ENCODE measurements at regions not wholly inside any gene's neighbourhood (a gene's known extent, or its start where the extent isn't known, plus 50 kb on each side); places are given as distances from the start of the nearest gene placed in this dataset.
"Not testable (repeated sequence)": the region's sequence is repeated elsewhere in the genome, so short reads cannot be mapped to it uniquely, and the experiment has no call there.

DNA sequence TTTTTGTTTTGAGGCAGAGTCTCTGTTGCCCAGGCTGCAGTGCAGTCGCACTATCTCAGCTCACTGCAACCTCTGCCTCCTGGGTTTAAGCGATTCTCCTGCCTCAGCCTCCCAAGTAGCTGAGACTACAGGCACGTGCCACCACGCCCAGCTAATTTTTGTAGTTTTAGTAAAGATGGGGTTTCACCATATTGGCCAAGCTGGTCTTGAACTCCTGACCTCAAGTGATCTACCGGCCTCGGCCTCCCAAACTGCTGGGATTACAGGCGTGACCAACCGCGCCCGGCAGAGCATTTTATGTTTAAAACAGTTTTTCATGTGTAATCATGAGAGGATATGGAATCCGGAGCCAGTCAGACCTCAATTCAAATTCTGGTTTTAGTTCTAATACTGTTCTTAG is 94.0 kb upstream of the CHD2 start:
- not testable (repeated sequence) for DNase-seq

DNA sequence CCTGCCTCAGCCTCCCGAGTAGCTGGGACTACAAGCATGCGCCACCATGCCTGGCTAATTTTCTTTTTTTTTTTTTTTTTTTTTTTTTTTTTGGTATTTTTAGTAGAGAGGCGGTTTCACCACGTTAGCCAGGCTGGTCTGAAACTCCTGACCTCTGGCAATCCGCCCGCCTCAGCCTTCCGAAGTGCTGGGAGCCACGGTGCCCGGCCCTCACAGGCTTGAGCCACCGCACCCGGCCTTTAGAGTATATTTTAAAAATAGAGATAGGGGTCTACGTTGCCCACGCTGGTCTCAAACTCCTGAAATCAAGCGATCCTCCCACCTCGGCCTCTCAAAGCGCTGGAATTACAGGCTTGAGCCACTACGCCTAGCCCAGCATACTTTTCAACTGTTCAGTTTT is 93.4 kb upstream of the CHD2 start:
- DNase-seq, result no peak

DNA sequence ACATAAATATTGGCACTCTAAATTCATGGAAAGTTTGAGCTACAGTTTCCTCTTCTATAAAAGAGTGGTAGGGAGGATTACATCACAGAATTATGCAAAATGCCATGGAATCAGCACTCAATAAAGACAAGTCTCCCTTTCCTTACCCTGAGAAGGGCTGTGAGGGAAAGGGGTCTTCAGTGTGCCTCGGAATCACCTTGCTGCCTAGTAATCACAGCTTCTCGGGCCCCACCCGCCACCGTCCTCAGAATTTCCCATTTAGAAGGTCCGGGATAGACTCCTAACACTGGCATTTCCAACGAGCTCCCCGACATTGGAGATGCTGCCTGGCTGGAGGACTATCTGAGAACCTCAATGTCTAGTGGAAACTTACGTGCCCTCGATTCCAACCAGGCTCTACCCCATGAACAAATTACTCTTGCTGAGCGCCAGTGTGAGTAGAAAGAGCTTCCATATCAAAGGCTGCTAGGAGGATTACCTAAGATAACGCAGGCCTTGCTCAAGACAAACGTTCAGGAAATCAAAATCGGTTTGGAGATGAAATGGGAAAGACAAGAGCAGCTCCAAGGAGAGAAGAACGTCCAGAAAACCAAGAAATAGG is 92.1 kb upstream of the CHD2 start:
- DNase-seq, result peak; percentile 32

DNA sequence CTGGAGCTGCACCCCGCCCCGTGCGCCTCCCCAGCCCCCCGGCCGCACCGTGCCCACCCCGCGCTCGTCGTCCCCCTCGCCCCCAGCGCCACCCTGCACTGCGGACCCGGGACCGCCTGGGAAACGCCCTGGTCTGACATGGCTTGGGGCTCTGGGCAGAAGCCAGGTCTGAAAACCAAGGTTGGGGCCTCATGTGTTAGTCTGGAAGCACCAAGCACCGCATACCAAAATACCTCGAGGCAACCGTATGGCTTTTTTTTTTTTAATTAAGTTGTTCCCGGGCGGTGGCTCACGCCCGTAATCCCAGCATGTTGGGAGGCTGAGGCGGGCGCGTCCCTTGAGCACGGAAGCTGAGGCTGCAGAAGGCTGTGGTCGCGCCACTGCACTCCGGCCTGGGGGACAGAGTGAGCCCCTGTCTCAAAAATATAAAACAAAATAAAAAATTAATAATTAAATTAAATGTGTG is 91.5 kb upstream of the CHD2 start:
- peak; percentile 45 for DNase-seq

DNA sequence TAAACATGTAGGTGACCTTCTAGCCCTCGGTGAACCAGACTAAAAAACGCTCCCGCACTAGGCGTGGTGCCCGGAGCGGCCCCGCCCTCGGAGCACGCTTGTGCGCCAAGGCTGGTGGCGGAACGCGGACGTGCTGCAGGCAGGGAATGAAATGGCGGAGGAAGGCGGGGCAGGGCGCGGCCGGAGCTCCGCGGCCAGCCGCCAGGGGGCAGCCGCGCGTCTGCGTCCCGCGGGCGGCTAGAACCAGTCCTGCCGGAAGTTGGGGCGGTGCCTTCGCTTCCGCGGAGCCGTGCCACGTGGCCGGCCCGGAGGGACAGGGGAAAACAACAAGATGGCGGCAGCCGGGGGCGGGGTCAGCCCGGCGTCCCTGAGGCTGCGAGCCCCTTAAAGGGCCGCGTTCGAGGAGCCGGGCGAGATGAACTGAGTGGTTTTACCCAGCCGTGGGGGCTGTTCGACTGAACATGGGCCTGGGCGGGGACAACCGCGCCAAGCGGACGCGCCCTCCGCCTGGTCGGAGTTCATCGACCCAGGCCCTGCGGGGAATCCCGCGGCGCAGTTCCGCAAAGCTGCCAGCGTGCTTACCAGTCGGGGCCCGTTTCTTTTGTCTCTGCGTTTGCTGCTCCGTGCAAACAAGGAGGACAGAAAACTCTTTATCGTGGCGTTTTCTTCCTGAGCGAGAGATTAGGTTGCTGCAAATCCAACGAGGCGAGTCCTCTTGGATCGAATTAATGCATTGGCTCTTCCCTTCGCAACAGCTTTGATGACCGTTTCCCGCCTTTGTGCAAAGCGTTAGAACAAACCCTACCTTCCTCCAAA is 90.9 kb upstream of the CHD2 start:
- DNase-seq, result peak; percentile 99

DNA sequence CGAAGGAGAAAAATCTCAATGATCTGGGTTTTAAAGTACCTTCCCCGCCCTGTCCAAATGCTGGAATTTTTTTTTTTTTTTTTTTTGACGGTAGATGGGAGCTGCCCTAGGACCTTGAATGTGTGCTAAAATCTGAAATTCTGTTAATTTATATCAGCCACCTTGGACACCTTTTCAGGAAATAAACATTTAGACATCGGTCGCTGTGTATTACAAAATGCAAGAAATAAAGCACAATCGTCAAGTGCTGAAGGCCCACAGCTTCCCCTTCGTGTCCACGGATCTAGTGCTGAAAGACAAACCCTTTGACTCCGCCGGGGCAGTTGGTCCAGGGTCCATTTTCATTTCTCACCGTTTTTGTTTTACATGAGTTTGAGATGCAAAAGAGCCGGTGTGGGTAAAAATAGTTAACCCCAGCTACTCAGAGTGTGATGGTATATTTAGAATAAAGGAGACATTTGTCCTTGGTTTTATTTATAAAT is 90.2 kb upstream of the CHD2 start:
- peak; percentile 59 for DNase-seq

DNA sequence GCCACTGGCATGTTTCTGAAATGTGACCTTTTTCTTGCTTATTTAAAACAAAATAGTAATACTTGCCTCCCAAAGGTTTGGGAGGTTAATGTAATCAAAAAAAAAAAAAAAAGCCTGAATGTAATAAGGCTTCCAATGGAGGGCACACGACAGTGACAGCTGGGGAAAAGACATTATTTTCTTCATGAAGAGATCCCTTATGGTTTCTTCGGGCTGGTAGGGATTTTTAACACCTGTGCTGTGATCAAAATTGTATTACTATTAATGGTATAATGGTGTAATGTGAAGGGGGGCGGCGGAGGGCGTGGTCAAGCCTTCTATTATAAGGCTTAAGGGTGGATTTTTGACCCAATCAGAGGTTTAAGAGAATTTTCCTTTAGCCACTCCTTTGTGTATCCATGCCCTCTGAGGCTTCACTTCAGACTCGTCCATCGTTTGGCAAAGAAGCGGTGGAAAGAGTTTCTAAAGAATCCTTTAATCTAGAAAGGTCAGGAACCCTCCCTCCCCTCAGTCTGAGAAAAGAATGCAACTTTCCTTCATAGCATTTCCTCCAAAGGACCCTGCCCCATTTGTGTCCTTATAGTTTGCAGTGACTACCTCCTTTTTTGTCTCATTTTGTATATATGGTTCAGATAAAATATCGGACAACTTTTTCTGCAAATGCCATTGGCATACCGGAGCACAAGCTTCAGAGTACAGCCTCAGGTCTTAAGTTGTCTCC is 89.5 kb upstream of the CHD2 start:
- DNase-seq, result peak; percentile 69

DNA sequence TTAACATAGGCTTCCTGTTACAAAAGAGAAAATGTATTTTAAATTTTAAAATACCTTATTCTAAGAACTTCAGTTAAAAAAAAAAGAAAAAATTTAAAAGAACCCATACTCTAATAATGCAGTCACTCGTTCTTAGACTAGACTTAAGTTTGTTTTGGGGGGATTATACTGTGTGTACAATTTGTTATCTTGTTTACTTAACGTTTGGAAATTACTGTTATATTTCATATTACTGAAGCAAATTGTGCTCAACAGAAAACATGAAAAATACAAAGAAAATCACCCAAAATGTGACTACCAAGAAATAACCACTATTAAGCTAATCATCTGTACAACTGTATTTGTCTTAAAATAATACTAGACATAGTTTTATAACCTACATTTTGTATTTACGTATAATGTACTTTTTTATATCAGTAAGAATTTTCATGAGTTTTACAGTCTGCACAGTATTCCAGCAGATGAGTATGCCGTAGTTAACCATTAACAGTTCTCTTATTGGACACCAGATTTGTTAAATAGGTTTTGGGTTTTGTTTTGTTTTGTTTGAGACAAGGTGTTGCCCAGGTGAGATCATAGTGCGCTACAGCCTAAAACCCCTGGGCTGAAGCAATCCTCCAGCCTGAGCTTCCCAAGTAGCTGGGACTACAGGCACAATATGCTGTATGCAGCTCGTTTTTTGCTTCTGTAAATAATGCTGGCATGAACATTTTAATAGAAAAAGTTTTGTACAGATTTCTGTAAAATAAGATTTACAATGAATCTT is 88.8 kb upstream of the CHD2 start:
- no peak for DNase-seq

DNA sequence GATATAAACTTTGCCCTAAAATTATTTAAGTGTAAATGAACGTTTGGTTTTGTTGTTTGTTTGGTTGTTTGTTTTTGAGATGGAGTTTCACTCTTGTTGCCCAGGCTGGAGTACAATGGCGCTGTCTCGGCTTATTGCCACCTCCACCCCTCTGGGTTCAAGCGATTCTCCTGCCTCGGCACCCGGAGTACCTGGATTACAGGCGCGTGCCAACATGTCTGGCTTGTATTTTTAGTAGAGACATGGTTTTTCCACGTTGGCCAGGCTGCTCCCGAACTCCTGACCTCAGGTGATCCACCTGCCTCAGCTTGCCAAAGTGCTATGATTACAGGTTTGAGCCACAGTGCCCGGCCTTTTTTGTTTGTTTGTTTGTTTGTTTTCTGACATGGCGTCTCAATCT is 87.9 kb upstream of the CHD2 start:
- DNase-seq, result no peak

DNA sequence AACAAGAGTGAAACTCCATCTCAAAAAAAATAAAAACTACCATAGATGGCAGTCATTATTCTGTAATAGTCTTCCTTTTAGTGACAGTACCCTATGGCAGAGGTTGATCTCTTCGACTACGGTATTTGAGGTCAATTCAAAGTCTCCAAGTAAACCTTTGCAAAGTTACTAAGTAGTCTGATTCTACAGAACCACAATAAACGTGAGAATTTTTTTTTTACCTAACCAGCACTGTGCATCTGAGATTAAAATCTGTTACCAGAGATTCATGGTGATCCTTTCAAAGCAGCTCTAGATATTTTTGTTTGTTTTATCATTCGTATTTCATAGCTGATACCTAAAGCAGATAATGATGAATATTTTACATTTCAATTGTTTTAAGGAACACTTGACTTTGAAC is 86.6 kb upstream of the CHD2 start:
- no peak for DNase-seq

DNA sequence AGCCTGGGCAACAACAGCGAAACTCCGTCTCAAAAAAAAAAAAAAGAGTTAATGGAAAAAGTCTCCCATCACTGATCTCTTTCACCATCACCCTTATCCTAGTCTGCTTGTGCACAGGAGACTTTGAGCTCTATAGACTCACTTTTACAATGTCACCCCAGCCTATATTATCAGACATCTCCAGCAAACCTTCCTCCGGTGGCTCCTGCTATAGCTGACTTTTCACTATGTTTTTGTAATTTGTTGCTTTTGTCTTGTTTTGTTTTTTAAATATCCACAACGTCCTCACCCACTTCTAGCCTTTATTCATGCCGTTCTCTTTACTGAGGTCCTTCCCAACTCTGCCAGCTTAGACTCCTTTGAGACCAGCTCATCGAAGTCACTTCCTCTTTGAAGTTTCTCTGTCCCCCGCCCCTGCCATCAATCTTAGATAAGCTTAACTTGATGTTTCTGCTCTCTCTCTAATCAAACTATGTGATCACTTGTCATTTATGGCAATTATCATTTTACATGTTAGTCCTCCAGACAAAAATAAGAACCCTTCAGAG is 82.7 kb upstream of the CHD2 start:
- DNase-seq, result no peak

DNA sequence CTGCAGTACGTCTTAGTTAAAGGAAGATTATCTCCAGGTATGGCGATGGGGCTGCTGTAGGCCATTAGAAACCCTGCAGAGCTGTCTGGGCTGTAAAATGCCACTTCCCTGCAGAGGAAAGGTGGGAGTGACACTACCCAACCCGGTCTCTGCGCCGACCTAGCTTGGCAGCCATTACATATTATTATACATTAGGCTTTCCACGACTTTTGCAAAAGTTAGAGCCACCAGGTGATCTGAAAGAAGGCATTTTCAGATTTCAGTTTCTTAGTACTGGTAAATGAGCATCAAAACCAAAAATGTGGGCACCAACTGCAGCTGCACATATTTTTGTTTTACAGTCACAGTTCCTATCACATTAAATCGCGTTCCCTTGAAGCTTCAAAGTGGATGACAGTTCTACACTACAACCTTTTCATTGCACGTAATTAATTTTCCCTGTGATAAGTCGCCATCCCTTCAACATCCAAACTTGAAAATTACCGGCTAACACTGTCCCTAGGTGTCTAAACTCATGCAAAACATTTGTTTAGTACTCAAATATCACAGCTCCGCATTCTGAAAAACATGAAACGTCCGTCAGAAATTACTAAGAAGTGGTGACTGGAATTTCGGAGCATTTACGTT is 81.4 kb upstream of the CHD2 start:
- DNase-seq, result peak; percentile 28

DNA sequence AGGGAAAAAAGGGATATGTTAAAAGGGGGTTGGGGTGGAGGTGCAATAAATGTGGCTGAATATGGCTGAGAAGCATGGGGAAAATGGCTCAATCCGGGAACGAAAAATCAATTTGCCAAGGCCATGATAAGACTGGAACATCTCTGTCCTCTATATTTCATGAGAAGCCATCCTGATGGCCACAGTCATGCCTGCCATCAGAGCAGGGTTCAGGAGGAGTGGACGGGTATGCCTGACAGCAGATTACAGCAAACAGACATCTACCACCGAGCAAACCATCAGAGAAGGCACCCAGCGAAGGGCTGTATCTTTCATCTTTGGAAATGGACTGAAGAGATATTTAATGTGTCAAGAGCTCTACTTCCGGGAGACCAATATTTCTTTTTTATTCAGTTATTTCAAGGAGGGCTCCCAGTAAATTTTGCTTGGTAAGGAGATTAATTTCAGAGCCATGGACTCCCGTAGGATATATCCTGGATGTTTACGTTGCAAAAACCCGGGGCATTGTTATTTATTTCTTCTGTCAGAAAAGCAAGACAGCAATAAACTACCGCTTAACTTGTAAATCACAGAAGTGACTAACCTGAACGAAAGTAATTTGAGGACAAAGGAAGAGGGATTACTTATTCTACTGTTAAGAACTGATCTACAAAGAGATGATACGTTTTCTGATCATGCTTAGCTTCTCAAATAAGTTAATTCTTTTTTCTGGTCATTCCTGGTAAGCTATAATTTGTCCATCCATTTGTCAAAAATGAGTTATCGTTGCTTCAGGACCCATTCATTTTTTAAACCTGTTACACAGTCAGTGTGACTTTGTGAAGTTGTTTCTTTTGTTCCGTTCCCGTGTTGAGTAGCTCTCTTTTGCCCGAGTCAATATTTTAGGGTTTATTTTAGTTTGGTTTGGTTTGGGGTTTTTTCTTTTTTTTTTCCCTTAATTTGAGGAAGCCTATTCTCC is 80.6 kb upstream of the CHD2 start:
- peak; percentile 36 for DNase-seq

DNA sequence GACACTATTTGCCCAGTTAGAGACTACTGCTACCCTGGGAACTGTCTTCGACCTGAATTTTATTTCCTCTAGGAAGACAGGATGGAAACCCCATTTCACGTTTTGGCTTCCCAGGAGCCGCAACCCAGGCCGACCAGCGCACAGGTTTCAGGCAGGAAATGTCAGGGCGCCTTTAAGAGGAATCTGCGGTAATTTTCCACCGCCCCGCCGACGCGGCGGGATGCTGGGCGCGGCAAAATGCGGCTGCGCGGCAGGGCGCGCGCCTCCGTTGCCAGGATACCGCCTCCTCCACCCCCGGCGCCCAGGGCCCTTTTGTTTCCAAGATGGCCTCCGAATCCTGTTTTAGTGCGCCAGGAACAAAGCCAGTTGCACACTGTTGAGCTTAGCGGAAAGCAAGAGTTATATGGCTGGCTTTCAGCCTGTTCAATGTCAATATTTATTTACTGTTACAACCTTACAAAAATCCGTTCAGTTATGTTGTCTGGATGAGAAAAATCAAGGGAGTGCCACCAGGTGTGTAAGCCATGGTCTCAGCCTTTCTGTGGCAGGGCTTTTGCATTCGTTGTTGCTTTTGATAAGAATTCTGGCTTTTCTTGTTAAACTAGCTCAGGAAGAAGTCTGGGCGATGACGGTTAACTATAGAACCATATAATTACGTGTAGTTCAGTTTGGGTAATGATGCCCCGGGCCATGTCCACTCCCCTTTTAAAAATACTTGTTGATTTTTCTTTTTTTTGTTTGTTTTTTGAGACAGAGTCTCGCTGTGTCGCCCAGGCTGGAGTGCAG is 79.7 kb upstream of the CHD2 start:
- DNase-seq, result peak; percentile 91

DNA sequence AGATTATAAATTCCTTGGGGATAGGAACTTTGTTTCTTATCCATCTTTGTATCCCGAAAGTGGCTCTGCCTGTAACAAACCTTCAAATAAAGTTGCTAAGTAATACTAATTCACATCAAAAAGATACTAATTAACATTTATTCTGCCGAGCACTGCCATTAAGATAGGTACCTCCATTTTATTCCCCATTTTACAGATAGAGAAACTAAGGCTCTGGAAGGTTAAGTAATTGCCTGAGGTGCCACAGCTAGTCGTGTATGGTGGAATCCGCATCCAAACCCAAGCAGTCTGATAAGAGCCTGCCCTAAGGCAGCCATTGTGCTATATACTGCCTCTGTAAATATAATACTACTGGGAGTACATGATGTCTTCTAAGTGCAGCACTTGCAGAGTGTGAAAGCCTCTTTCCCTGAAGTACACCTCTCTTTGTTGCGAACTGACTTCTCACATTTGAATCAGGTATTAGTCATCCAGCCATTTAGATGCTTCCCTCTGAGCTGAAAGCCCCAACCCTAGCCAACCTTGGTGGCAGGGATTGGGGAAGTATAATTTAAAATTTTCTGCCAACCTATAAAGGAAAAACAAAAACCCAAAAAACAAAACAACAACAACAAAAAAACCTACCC is 78.5 kb upstream of the CHD2 start:
- DNase-seq, result peak; percentile 75

DNA sequence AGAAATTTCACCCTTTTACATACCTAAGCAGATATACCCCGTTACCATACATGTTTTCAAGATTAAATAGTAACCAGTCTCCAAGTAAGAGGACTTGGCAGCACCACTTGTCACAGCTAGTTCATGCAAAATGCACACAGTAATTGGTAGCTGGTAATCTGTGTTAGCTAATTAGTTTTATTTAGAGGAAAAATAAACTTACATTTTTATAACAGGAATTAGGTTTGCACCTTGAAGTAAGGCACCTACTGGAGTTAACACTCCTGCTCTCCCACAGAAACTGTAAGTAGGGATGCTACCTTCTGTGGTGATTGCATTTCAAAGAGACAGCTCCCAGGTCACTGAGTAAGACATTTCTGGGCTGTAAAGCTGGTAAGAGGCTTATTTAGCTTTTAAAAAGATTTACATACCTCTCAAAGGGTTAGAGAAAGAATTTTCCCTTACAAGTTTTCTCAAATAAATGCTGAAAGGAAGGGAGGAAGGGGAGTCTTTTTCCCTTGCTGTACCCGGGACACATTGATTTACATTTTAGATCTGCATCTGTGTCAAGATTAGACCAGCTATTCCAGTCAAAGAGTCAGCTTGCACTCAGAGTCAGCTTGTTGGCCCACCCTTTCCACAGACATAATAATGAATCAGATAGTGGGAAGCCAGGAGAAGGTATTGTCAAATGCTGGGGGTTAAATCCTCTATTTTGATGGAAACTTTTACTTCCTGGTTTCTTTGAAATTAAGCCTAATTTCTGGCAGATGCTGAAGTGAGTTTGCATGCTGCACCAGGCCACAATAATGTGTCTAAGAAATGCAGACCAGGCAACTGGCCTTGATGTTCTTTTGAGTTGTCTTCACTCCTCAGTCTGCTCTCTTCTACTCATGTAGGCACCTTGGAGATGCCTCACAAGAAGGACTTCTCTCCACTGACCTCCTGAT is 77.6 kb upstream of the CHD2 start:
- DNase-seq, result no peak

DNA sequence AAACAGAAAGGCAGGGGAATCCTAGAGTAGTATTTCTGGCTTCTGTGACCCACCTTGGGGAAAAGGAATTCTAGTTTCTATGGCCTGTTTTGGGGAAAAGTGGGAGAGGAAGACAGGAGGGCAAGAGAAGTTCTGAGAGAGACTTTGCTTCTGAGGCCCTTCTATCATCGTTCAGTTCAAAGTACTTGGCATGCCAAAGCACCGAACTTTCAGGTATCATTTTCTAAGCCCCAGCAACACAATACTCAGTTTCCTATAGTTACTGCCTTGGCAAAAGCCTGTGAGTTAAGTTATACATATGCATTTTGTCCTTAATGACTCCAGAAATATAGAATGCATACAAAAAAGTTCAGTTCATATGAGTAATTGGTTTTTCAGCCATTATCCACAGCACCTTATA is 74.1 kb upstream of the CHD2 start:
- no peak for DNase-seq

DNA sequence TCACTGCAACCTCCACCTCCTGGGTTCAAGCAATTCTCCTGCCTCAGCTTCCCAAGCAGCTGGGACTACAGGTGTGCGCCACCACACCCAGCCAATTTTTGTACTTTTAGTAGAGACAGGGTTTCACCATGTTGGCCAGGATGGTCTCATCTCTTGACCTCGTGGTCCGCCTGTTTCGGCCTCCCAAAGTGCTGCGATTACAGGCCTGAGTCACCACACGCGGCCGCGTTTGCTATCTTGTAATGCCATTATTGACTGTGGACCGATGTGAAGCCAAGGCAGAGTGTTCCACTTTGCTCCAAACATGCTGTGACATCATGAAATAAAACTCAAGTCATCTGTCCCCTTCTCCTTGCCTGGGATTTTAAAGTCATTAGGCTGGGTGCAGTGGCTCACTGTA is 72.1 kb upstream of the CHD2 start:
- not testable (repeated sequence) for DNase-seq

DNA sequence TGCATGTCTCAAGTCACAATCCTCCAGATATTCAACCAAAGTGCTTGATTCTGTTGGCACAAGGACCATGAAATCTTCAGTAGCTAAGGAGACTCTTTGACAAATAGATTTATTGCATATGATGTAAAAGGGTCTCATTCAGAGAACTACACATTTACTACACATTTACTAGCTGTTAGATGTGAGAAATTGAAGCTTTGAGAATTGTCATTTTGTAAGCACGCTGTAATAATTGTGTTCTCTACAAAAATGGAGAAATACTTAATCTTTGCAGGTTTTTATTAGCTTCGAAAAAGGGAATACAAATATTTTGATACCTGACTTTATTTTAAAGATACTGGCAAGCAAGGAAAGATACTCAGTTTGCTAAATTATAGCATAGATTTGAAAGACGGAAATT is 70.2 kb upstream of the CHD2 start:
- no peak for DNase-seq

Measured in activated CD4-positive, alpha-beta T cell treated with anti-CD3 and anti-CD28 coated beads, Interleukin-2, amount 50 U/mL, for 16 hours (primary cell).